Loucy (cell line): ENCODE measurements at regions not wholly inside any gene's neighbourhood (a gene's known extent, or its start where the extent isn't known, plus 50 kb on each side); places are given as distances from the start of the nearest gene placed in this dataset.

Experiments
- CTCF ChIP-seq: fragments of 200-600 bp; sonication (generic); conservative IDR thresholded peaks from 2 replicates; pipeline ENCODE4 v1.5.1; 2014; ENCODE audit warnings: mild to moderate bottlenecking, antibody characterized with exemption, low read length
- EZH2phosphoT487 ChIP-seq: fragments of 200-600 bp; IDR thresholded peaks from 2 replicates; pipeline ENCODE4 v1.6.1; 2018; ENCODE audit warnings: antibody characterized with exemption, mild to moderate bottlenecking, moderate library complexity, borderline replicate concordance

GRCh38 chr14:54343272-54344121 is 53.3 kb upstream of the CDKN3 start:
- TF ChIP-seq CTCF (no peak), EZH2phosphoT487 (no peak)
